PC-3 (cell line): ENCODE measurements at regions not wholly inside any gene's neighbourhood (a gene's known extent, or its start where the extent isn't known, plus 50 kb on each side); places are given as distances from the start of the nearest gene placed in this dataset.

Experiments
- ATAC-seq: fragments of 200-7000 bp; cut with Tn5 transposase; 2 replicates; pipeline ENCODE4 v1.9.1; 2020; ENCODE audit warnings: mild to moderate bottlenecking, moderate library complexity
- BruUV-seq: library from RNA; stranded (reverse); fragments of 400-500 nt; replicated peaks from 2 replicates; lab custom pipeline; 2021; lab: Mats Ljungman, UMichigan
- CTCF ChIA-PET: fragments of 300-600 bp; sonication (Branson Sonifier 250); formaldehyde crosslinking; loops from one replicate; lab custom pipeline; 2022; ENCODE audit warnings: antibody characterized with exemption; lab: Charles Lee
- POLR2A ChIA-PET: fragments of 300-600 bp; sonication (Branson Sonifier 250); formaldehyde crosslinking; loops from one replicate; lab custom pipeline; 2022; ENCODE audit warnings: antibody characterized with exemption; ENCODE audit not compliant: unreplicated experiment; lab: Charles Lee
- DNase-seq: peaks from one replicate; pipeline ENCODE4 v3.0.0-alpha.2; 2015
- H2AFZ ChIP-seq: fragments of 300-600 bp; sonication (generic); 2 replicates; pipeline ENCODE4 v1.6.0; 2016; ENCODE audit warnings: antibody characterized with exemption, low read length
- H3F3A ChIP-seq: fragments of 300-600 bp; sonication (generic); one replicate; pipeline ENCODE4 v1.6.0; 2017; ENCODE audit warnings: antibody characterized with exemption, low read length, control low read depth, mild to moderate bottlenecking; ENCODE audit not compliant: unreplicated experiment
- H3K27ac ChIP-seq: fragments of 300-600 bp; sonication (generic); 2 replicates; pipeline ENCODE4 v1.5.1; 2016; ENCODE audit warnings: mild to moderate bottlenecking, low read length
- H3K27me3 ChIP-seq: fragments of 300-600 bp; sonication (generic); 2 replicates; pipeline ENCODE4 v1.6.1; 2016; ENCODE audit warnings: low read length, mixed read lengths
- H3K36me3 ChIP-seq: fragments of 300-600 bp; sonication (generic); 2 replicates; pipeline ENCODE4 v1.6.1; 2016; ENCODE audit warnings: low read depth, mixed run types, low read length, mixed read lengths
- H3K4me1 ChIP-seq: fragments of 300-600 bp; sonication (generic); 2 replicates; pipeline ENCODE4 v1.5.1; 2016; ENCODE audit warnings: low read length; ENCODE audit not compliant: insufficient read depth
- H3K4me2 ChIP-seq: fragments of 300-600 bp; sonication (generic); 2 replicates; pipeline ENCODE4 v1.6.0; 2016; ENCODE audit warnings: low read length
- H3K4me3 ChIP-seq: fragments of 300-600 bp; sonication (generic); 2 replicates; pipeline ENCODE4 v1.5.1; 2016; ENCODE audit warnings: mild to moderate bottlenecking, low read length, mixed read lengths
- H3K79me2 ChIP-seq: fragments of 300-600 bp; sonication (generic); 2 replicates; pipeline ENCODE4 v1.6.1; 2017; ENCODE audit warnings: low read length, mixed read lengths
- H3K9ac ChIP-seq: fragments of 300-600 bp; sonication (generic); 2 replicates; pipeline ENCODE4 v1.6.0; 2016; ENCODE audit warnings: mild to moderate bottlenecking, low read length
- H3K9me2 ChIP-seq: fragments of 300-600 bp; sonication (generic); replicated peaks from 2 replicates; pipeline ENCODE4 v1.6.1; 2016; ENCODE audit warnings: mixed run types, low read length, mixed read lengths
- H3K9me3 ChIP-seq: fragments of 300-600 bp; sonication (generic); 2 replicates; pipeline ENCODE4 v1.6.1; 2016; ENCODE audit warnings: low read length, mixed read lengths
- H4K20me1 ChIP-seq: fragments of 300-600 bp; sonication (generic); 2 replicates; pipeline ENCODE4 v1.6.1; 2016; ENCODE audit warnings: low read length, mixed read lengths
- CTCF ChIP-seq: fragments of 300-600 bp; sonication (generic); conservative IDR thresholded peaks from 2 replicates; pipeline ENCODE4 v1.5.1; 2017; ENCODE audit warnings: antibody characterized with exemption, low read depth, mild to moderate bottlenecking, low read length
- EZH2 ChIP-seq: fragments of 300-600 bp; sonication (generic); IDR thresholded peaks from one replicate; pipeline ENCODE4 v1.6.1; 2017; ENCODE audit warnings: antibody characterized with exemption, mild to moderate bottlenecking, low read length; ENCODE audit not compliant: unreplicated experiment
- EZH2phosphoT487 ChIP-seq: fragments of 300-600 bp; sonication (generic); IDR thresholded peaks from 2 replicates; pipeline ENCODE4 v1.6.1; 2018; ENCODE audit warnings: mild to moderate bottlenecking, antibody characterized with exemption, low read length, borderline replicate concordance
- intact Hi-C: fragments of 100-400 bp; cut with micrococcal nuclease; formaldehyde crosslinking; loops from 2 replicates; pipeline ENCODE4 v1.9.0; 2023

GRCh38 chr5:51606921-51607320 is 223.7 kb downstream of the ISL1 start:
- no peak for DNase-seq
- Histone ChIP-seq H3K36me3 (no peaks in the 10 kb centered on the region), H4K20me1 (no peaks in the 10 kb centered on the region), H3K27me3 (no peaks in the 10 kb centered on the region), H3K9me3 (no peaks in the 10 kb centered on the region), H2AFZ (no peak overlapping the region), H3K4me1 (no peaks in the 10 kb centered on the region), H3K9me2 (no peaks in the 10 kb centered on the region), H3K4me2 (no peak overlapping the region), H3F3A (no peaks in the 10 kb centered on the region), H3K79me2 (no peaks in the 10 kb centered on the region), H3K9ac (no peak overlapping the region), H3K4me3 (no peak overlapping the region), H3K27ac (no peak overlapping the region)
- ChIA-PET POLR2A (no interaction called here), CTCF (no interaction called here)
- BruUV-seq: no TSS peak
- intact Hi-C loops: loop anchor here (2.0 kb wide), 1 partner anchor 354 kb away; no protein-coding TSS in a partner anchor
- no peak for TF ChIP-seq EZH2phosphoT487
- TF ChIP-seq EZH2: no peak
- no peak for TF ChIP-seq CTCF
- ATAC-seq: no peak

- Histone ChIP-seq H4K20me1 (no peaks in the 10 kb centered on the region), H3K79me2 (no peaks in the 10 kb centered on the region), H3K36me3 (no peaks in the 10 kb centered on the region), H3K4me1 (no peaks in the 10 kb centered on the region), H3K27me3 (no peaks in the 10 kb centered on the region), H3F3A (no peaks in the 10 kb centered on the region), H3K4me3 (no peak overlapping the region), H3K4me2 (no peak overlapping the region), H3K9me2 (no peaks in the 10 kb centered on the region), H3K9me3 (no peaks in the 10 kb centered on the region), H3K27ac (no peak overlapping the region), H3K9ac (no peak overlapping the region), H2AFZ (no peak overlapping the region)
- ATAC-seq: no peak
- intact Hi-C loops: no loop called here
- ChIA-PET POLR2A (no interaction called here), CTCF (no interaction called here)
- TF ChIP-seq EZH2 (no peak), CTCF (no peak), EZH2phosphoT487 (no peak)
- no peak for DNase-seq
- no TSS peak for BruUV-seq
Observed at GRCh38 chr5:51618234-51618633, 235.0 kb downstream of the ISL1 start.

GRCh38 chr5:51621156-51621555 is 237.9 kb downstream of the ISL1 start:
- CTCF ChIA-PET: no interaction called here
- TF ChIP-seq EZH2phosphoT487 (no peak), EZH2 (no peak), CTCF (no peak)
- POLR2A ChIA-PET: no interaction called here

More at GRCh38 chr5:51621156-51621555, 237.9 kb downstream of the ISL1 start:
- Histone ChIP-seq H3K4me3 (no peak overlapping the region), H2AFZ (no peak overlapping the region), H3K4me1 (no peaks in the 10 kb centered on the region), H3K36me3 (no peaks in the 10 kb centered on the region), H3K9ac (no peak overlapping the region), H3K9me3 (no peaks in the 10 kb centered on the region), H3K9me2 (no peaks in the 10 kb centered on the region), H3F3A (no peaks in the 10 kb centered on the region), H3K79me2 (no peaks in the 10 kb centered on the region), H4K20me1 (no peaks in the 10 kb centered on the region), H3K27me3 (no peaks in the 10 kb centered on the region), H3K4me2 (no peak overlapping the region), H3K27ac (no peak overlapping the region)
- ATAC-seq (peak; percentile 54; the same call in 1 of the 2 replicates), DNase-seq (peak; percentile 41)
- no TSS peak for BruUV-seq
- intact Hi-C loops: no loop called here
